Colonic mucosa (tissue), 4 donors: ENCODE measurements at regions not wholly inside any gene's neighbourhood (a gene's known extent, or its start where the extent isn't known, plus 50 kb on each side); places are given as distances from the start of the nearest gene placed in this dataset.

Source experiments
- DNase-seq: peaks from one replicate; pipeline ENCODE4 v3.0.0-alpha.2; 2020
- H3K27ac ChIP-seq: fragments of 200-600 bp; one replicate; pipeline ENCODE4 v1.8.0; 2021
- H3K27me3 ChIP-seq: fragments of 200-600 bp; one replicate; pipeline ENCODE4 v1.8.0; 2021
- H3K36me3 ChIP-seq: fragments of 200-600 bp; one replicate; pipeline ENCODE4 v1.8.0; 2021
- H3K4me1 ChIP-seq: fragments of 200-600 bp; one replicate; pipeline ENCODE4 v1.8.0; 2021; ENCODE audit warnings: mild to moderate bottlenecking
- H3K4me3 ChIP-seq: fragments of 200-600 bp; one replicate; pipeline ENCODE4 v1.8.0; 2021
- H3K9ac ChIP-seq, 2 donors: one replicate each; pipeline ENCODE4 v1.7.0; 2013; ENCODE audit warnings: control low read depth in 2 of 2, low read depth in 2 of 2, low read length in 2 of 2
- H3K9me3 ChIP-seq: fragments of 200-600 bp; one replicate; pipeline ENCODE4 v1.8.0; 2021
- CTCF ChIP-seq: fragments of 200-600 bp; IDR thresholded peaks from one replicate; pipeline ENCODE4 v1.8.0; 2022; ENCODE audit warnings: antibody characterized with exemption, mild to moderate bottlenecking
- intact Hi-C: fragments of 100-400 bp; cut with DNase I; formaldehyde crosslinking; loops from one replicate; pipeline ENCODE4 v1.14.1; 2022
- donor health status: healthy.
- donor health status: DM: no; HTN: no; CAD: no.
- donor health status: DM: no; HTN: no; CAD: no.

GRCh38 chr11:80503990-80504389 lies 1063.2 kb upstream of the TENM4 start:
- intact Hi-C loops, result no loop called here
- no peak overlapping the region for H3K4me3 ChIP-seq
- no peaks in the 10 kb centered on the region for H3K9me3 ChIP-seq
- H3K4me1 ChIP-seq, result no peaks in the 10 kb centered on the region
- no peak for TF ChIP-seq CTCF
- no peak overlapping the region for H3K27ac ChIP-seq
- DNase-seq, result no peak
- H3K27me3 ChIP-seq, result no peaks in the 10 kb centered on the region
- no peak overlapping the region for H3K9ac ChIP-seq
- H3K36me3 ChIP-seq, result no peaks in the 10 kb centered on the region

- H3K9ac ChIP-seq, result no peak overlapping the region
- TF ChIP-seq CTCF, result no peak
- no peaks in the 10 kb centered on the region for H3K36me3 ChIP-seq
- H3K27ac ChIP-seq, result no peak overlapping the region
- H3K4me3 ChIP-seq, result no peak overlapping the region
- DNase-seq, result no peak
- H3K27me3 ChIP-seq, result no peaks in the 10 kb centered on the region
- H3K9me3 ChIP-seq, result no peaks in the 10 kb centered on the region
- intact Hi-C loops, result no loop called here
- no peaks in the 10 kb centered on the region for H3K4me1 ChIP-seq
Observed at GRCh38 chr11:80502511-80502910, 1061.7 kb upstream of the TENM4 start.

- Histone ChIP-seq H3K4me3 (no peak overlapping the region), H3K9me3 (no peaks in the 10 kb centered on the region), H3K9ac (no peak overlapping the region), H3K4me1 (no peaks in the 10 kb centered on the region), H3K27me3 (no peaks in the 10 kb centered on the region), H3K36me3 (no peaks in the 10 kb centered on the region), H3K27ac (no peak overlapping the region)
- no peak for TF ChIP-seq CTCF
- no peak for DNase-seq
- intact Hi-C loops, result no loop called here
Observed at GRCh38 chr11:80495116-80495515, 1054.3 kb upstream of the TENM4 start.

GRCh38 chr11:80487952-80488351 lies 1047.1 kb upstream of the TENM4 start:
- Histone ChIP-seq H3K27me3 (no peaks in the 10 kb centered on the region), H3K9ac (no peak overlapping the region), H3K4me1 (no peaks in the 10 kb centered on the region), H3K4me3 (no peak overlapping the region), H3K36me3 (no peaks in the 10 kb centered on the region), H3K9me3 (no peaks in the 10 kb centered on the region), H3K27ac (no peak overlapping the region)
- DNase-seq, result no peak
- no peak for TF ChIP-seq CTCF
- intact Hi-C loops, result no loop called here

GRCh38 chr11:80486678-80487077 lies 1045.8 kb upstream of the TENM4 start:
- H3K27me3 ChIP-seq, result no peaks in the 10 kb centered on the region
- H3K9ac ChIP-seq, result no peak overlapping the region
- no peak for TF ChIP-seq CTCF
- intact Hi-C loops, result no loop called here
- no peak overlapping the region for H3K4me3 ChIP-seq
- H3K27ac ChIP-seq, result no peak overlapping the region
- no peaks in the 10 kb centered on the region for H3K36me3 ChIP-seq
- no peak for DNase-seq
- H3K4me1 ChIP-seq, result no peaks in the 10 kb centered on the region
- no peaks in the 10 kb centered on the region for H3K9me3 ChIP-seq

GRCh38 chr11:80477178-80477577 lies 1036.3 kb upstream of the TENM4 start:
- H3K9me3 ChIP-seq, result no peaks in the 10 kb centered on the region
- H3K9ac ChIP-seq, result no peak overlapping the region
- no peaks in the 10 kb centered on the region for H3K27me3 ChIP-seq
- H3K4me1 ChIP-seq, result no peaks in the 10 kb centered on the region
- TF ChIP-seq CTCF, result no peak
- no peak overlapping the region for H3K27ac ChIP-seq
- no peak for DNase-seq
- H3K4me3 ChIP-seq, result no peak overlapping the region
- intact Hi-C loops, result no loop called here
- H3K36me3 ChIP-seq, result no peaks in the 10 kb centered on the region
